ENCODE measurements at regions not wholly inside any gene's neighbourhood (a gene's known extent, or its start where the extent isn't known, plus 50 kb on each side); places are given as distances from the start of the nearest gene placed in this dataset.

GRCh38 chr2:155755481-155755880 lies 577.0 kb downstream of the NR4A2 start:
- no peaks in the 10 kb centered on the region for H3K4me1 ChIP-seq (ENCODE audit: control insufficient read depth in 2 of 2, insufficient read depth in 2 of 2, low read length in 2 of 2)
- no peak overlapping the region for H3K4me3 ChIP-seq (ENCODE audit: control extremely low read depth in 1 of 5, extremely low read depth in 1 of 5, insufficient read depth in 1 of 5, low read depth in 2 of 5, low read length in 4 of 5)
- H2AFZ ChIP-seq (ENCODE audit: insufficient read depth, low read depth, low read length, poor library complexity, severe bottlenecking): no peak overlapping the region
- H3K4me1 Mint-ChIP-seq: no peaks in the 10 kb centered on the region
- H3K9me3 Mint-ChIP-seq (ENCODE audit: insufficient read depth): peaks cover 3% of the 10 kb centered on the region
- CTCF ChIA-PET: no interaction called here
- no peaks in the 10 kb centered on the region for H3K36me3 ChIP-seq (replicated peaks in 1 of 2; ENCODE audit: control extremely low read depth in 1 of 2, control insufficient read depth in 1 of 2, extremely low read depth in 1 of 2, insufficient read depth in 2 of 2, low read length in 1 of 2)
- no peak for ATAC-seq (ENCODE audit: low read depth)
- peaks cover 0 to 1% (median 0%) of the 10 kb centered on the region in 3 donors for H3K9me3 ChIP-seq (ENCODE audit: control extremely low read depth in 1 of 3, control insufficient read depth in 2 of 3, insufficient read depth in 1 of 3, low read length in 2 of 3)
- no peaks in the 10 kb centered on the region for H3K27me3 Mint-ChIP-seq
- H3K27ac ChIP-seq (ENCODE audit: low read length in 2 of 2): no peak overlapping the region
- H3K79me2 ChIP-seq (ENCODE audit: control insufficient read depth, insufficient read depth, low read length): no peaks in the 10 kb centered on the region
- no peak for TF ChIP-seq EZH2 (IDR thresholded peaks at IDR 0.05; ENCODE audit: borderline replicate concordance, insufficient read depth, low read depth, low read length, poor library complexity, severe bottlenecking)
- no peak for TF ChIP-seq CTCF (IDR thresholded peaks at IDR 0.05)
- H3K27ac Mint-ChIP-seq: no peak overlapping the region
- no peak overlapping the region for H3K4me3 Mint-ChIP-seq
- intact Hi-C loops (cut with micrococcal nuclease): no loop called here
- no peak overlapping the region for H3K4me2 ChIP-seq (replicated peaks; ENCODE audit: low read depth, low read length, poor library complexity, severe bottlenecking)
- no peaks in the 10 kb centered on the region for H3K27me3 ChIP-seq (replicated peaks in 1 of 4; ENCODE audit: control extremely low read depth in 1 of 4, control insufficient read depth in 3 of 4, insufficient read depth in 4 of 4, low read length in 3 of 4)
- POLR2A ChIA-PET: no interaction called here
- no peaks in the 10 kb centered on the region for H4K20me1 ChIP-seq (ENCODE audit: control insufficient read depth, insufficient read depth, low read length, poor library complexity, severe bottlenecking)
- no peak overlapping the region for H3K9ac ChIP-seq (ENCODE audit: low read length)
- DNase-seq: no peak

DNA sequence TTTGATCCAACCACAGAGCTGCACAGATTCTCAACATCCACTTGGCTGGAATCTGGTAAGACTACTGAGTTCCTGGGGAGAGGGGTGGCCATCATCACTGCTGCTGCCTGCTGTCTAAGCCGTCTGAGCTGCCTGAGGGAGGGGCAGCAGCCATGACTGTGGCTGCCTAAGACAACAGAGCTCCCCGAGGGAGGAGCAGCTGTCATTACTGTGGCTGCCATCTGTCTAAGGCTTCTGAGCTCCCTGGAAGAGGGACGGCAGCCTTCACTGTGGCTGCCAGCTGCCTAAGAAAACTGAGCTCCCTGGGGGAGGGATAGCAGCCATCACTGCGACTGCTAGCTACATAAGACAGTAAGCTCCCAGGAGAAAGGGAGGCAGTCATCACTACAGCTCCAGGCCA lies 584.4 kb downstream of the NR4A2 start:
- Histone ChIP-seq H4K20me1 (ENCODE audit: control insufficient read depth, insufficient read depth, low read length, poor library complexity, severe bottlenecking) (no peaks in the 10 kb centered on the region), H3K4me1 (ENCODE audit: control insufficient read depth in 2 of 2, insufficient read depth in 2 of 2, low read length in 2 of 2) (no peaks in the 10 kb centered on the region), H2AFZ (ENCODE audit: insufficient read depth, low read depth, low read length, poor library complexity, severe bottlenecking) (no peak overlapping the region), H3K9me3 (ENCODE audit: control extremely low read depth in 1 of 3, control insufficient read depth in 2 of 3, insufficient read depth in 1 of 3, low read length in 2 of 3) (peaks cover 0 to 11% (median 0%) of the 10 kb centered on the region in 3 donors), H3K4me2 (replicated peaks; ENCODE audit: low read depth, low read length, poor library complexity, severe bottlenecking) (no peak overlapping the region), H3K27ac (ENCODE audit: low read length in 2 of 2) (no peak overlapping the region), H3K27me3 (replicated peaks in 1 of 4; ENCODE audit: control extremely low read depth in 1 of 4, control insufficient read depth in 3 of 4, insufficient read depth in 4 of 4, low read length in 3 of 4) (no peaks in the 10 kb centered on the region), H3K4me3 (ENCODE audit: control extremely low read depth in 1 of 5, extremely low read depth in 1 of 5, insufficient read depth in 1 of 5, low read depth in 2 of 5, low read length in 4 of 5) (no peak overlapping the region), H3K79me2 (ENCODE audit: control insufficient read depth, insufficient read depth, low read length) (no peaks in the 10 kb centered on the region), H3K36me3 (replicated peaks in 1 of 2; ENCODE audit: control extremely low read depth in 1 of 2, control insufficient read depth in 1 of 2, extremely low read depth in 1 of 2, insufficient read depth in 2 of 2, low read length in 1 of 2) (no peaks in the 10 kb centered on the region), H3K9ac (ENCODE audit: low read length) (no peak overlapping the region)
- TF ChIP-seq EZH2 (IDR thresholded peaks at IDR 0.05; ENCODE audit: borderline replicate concordance, insufficient read depth, low read depth, low read length, poor library complexity, severe bottlenecking) (no peak), CTCF (IDR thresholded peaks at IDR 0.05) (no peak)
- ATAC-seq (ENCODE audit: low read depth) (no peak), DNase-seq (no peak)
- ChIA-PET CTCF (no interaction called here), POLR2A (no interaction called here)
- Mint-ChIP-seq H3K4me3 (no peak overlapping the region), H3K27me3 (no peaks in the 10 kb centered on the region), H3K9me3 (ENCODE audit: insufficient read depth) (peaks cover 3% of the 10 kb centered on the region), H3K27ac (no peak overlapping the region), H3K4me1 (no peaks in the 10 kb centered on the region)
- 77% methylated on average over 4 of the region's 4 CpGs for WGBS (ENCODE audit: insufficient coverage)
- intact Hi-C loops (cut with micrococcal nuclease): no loop called here

All from B cell (primary cell).